CD4-positive, alpha-beta T cell (primary cell): ENCODE measurements at regions not wholly inside any gene's neighbourhood (a gene's known extent, or its start where the extent isn't known, plus 50 kb on each side); places are given as distances from the start of the nearest gene placed in this dataset.

Experiments
- ATAC-seq: fragments of 200-7000 bp; cut with Tn5 transposase; one replicate; pipeline ENCODE4 v1.10.0; 2022; ENCODE audit warnings: mild to moderate bottlenecking; ENCODE audit not compliant: poor library complexity
- CTCF ChIA-PET: fragments of 350-600 bp; sonication (Branson Sonifier 250); formaldehyde crosslinking; loops from one replicate; lab custom pipeline; 2021; ENCODE audit warnings: antibody characterized with exemption, inconsistent platforms; lab: Charles Lee
- POLR2A ChIA-PET: fragments of 350-600 bp; sonication (Branson Sonifier 250); formaldehyde crosslinking; loops from one replicate; lab custom pipeline; 2021; ENCODE audit warnings: antibody characterized with exemption, inconsistent platforms; lab: Charles Lee
- DNase-seq, 14 experiments: peaks; one replicate each; pipeline ENCODE4 v3.0.0-alpha.2; 2013 to 2020; ENCODE audit warnings: mixed read lengths in 2 of 14
- H3K27ac ChIP-seq, 2 donors: one replicate each; pipeline versions ENCODE4 v1.5.1 to v1.7.0; 2013; ENCODE audit warnings: low read length in 2 of 2, low read depth in 1 of 2, mild to moderate bottlenecking in 1 of 2
- H3K27me3 ChIP-seq, 2 experiments: 1 replicate in 1 of 2; 2 replicates in 1 of 2; pipeline versions ENCODE4 v1.6.1 to v1.7.0; 2013; ENCODE audit warnings: low read length in 2 of 2, control low read depth in 1 of 2, mild to moderate bottlenecking in 1 of 2, moderate library complexity in 1 of 2; ENCODE audit not compliant: insufficient read depth in 2 of 2, control insufficient read depth in 1 of 2
- H3K36me3 ChIP-seq: one replicate; pipeline ENCODE4 v1.6.1; 2013; ENCODE audit warnings: low read length, control low read depth; ENCODE audit not compliant: insufficient read depth
- H3K4me1 ChIP-seq: one replicate; pipeline ENCODE4 v1.6.1; 2013; ENCODE audit warnings: low read length, control low read depth; ENCODE audit not compliant: insufficient read depth
- H3K4me3 ChIP-seq: one replicate; pipeline ENCODE4 v1.5.1; 2013; ENCODE audit warnings: mild to moderate bottlenecking, low read length, moderate library complexity
- H3K9me3 ChIP-seq, 2 experiments: 1 replicate in 1 of 2; 2 replicates in 1 of 2; pipeline versions ENCODE4 v1.6.1 to v1.7.0; 2013; ENCODE audit warnings: low read length in 2 of 2, mild to moderate bottlenecking in 2 of 2, control low read depth in 1 of 2, moderate library complexity in 1 of 2; ENCODE audit not compliant: control insufficient read depth in 1 of 2, insufficient read depth in 1 of 2
- H3K27ac Mint-ChIP-seq: one replicate; pipeline ENCODE4 v1.8.0; 2020; ENCODE audit warnings: mixed read lengths
- H3K27me3 Mint-ChIP-seq: one replicate; pipeline ENCODE4 v1.8.0; 2021; ENCODE audit warnings: mixed read lengths
- H3K36me3 Mint-ChIP-seq: one replicate; pipeline ENCODE4 v1.8.0; 2021; ENCODE audit warnings: low read depth, mixed read lengths
- H3K4me1 Mint-ChIP-seq: one replicate; pipeline ENCODE4 v1.8.0; 2021; ENCODE audit warnings: low read depth, mixed read lengths
- H3K4me3 Mint-ChIP-seq: one replicate; pipeline ENCODE4 v1.8.0; 2020; ENCODE audit warnings: mild to moderate bottlenecking, mixed read lengths
- H3K9me3 Mint-ChIP-seq: one replicate; pipeline ENCODE4 v1.8.0; 2020; ENCODE audit warnings: mixed read lengths
- intact Hi-C, 2 experiments: fragments of 100-400 bp; cut with DNase I in 1 of 2; cut with micrococcal nuclease in 1 of 2; formaldehyde crosslinking; loops; one replicate each; pipeline versions ENCODE4 v1.15.1 to v1.9.0; 2023 to 2025; cut with DNase I, micrococcal nuclease
- TF ChIP-seq, protein P1 (sequence below): fragments of 200-600 bp; IDR thresholded peaks from one replicate; pipeline ENCODE4 v1.8.0; 2022; ENCODE audit warnings: antibody characterized with exemption, mild to moderate bottlenecking

DNA sequence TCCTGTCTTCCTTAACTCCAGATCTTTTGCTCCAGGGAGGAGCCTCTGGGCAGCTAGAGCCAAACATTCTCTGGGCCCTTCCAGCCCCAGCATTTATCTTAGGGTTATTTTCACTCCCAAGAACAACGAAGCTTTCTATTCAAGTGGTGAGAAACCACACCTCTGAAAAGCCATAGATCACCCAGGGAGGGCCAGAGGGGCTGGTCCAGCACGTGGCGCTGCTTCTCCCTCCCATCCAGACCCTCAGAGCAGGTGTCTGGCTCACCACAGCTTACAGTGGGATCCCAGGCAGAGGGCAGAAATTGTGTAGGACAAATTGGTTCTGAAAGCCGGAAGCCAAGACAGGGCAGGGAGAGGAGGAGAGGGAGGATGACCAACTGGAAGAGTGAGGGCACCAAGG is 74.0 kb upstream of the PKDCC start:
- H3K4me3 ChIP-seq: no peak overlapping the region
- POLR2A ChIA-PET: no interaction called here
- ATAC-seq (no peak), DNase-seq (no peak)
- TF ChIP-seq, protein P1, sequence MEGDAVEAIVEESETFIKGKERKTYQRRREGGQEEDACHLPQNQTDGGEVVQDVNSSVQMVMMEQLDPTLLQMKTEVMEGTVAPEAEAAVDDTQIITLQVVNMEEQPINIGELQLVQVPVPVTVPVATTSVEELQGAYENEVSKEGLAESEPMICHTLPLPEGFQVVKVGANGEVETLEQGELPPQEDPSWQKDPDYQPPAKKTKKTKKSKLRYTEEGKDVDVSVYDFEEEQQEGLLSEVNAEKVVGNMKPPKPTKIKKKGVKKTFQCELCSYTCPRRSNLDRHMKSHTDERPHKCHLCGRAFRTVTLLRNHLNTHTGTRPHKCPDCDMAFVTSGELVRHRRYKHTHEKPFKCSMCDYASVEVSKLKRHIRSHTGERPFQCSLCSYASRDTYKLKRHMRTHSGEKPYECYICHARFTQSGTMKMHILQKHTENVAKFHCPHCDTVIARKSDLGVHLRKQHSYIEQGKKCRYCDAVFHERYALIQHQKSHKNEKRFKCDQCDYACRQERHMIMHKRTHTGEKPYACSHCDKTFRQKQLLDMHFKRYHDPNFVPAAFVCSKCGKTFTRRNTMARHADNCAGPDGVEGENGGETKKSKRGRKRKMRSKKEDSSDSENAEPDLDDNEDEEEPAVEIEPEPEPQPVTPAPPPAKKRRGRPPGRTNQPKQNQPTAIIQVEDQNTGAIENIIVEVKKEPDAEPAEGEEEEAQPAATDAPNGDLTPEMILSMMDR: no peak
- no peak overlapping the region for H3K27ac Mint-ChIP-seq
- no peaks in the 10 kb centered on the region for H3K36me3 Mint-ChIP-seq
- H3K27ac ChIP-seq: no peak overlapping the region
- intact Hi-C loops: no loop called here
- H3K27me3 Mint-ChIP-seq: peaks cover 8% of the 10 kb centered on the region
- no peaks in the 10 kb centered on the region for H3K36me3 ChIP-seq
- no peaks in the 10 kb centered on the region for H3K4me1 ChIP-seq
- no peak overlapping the region for H3K4me3 Mint-ChIP-seq
- H3K27me3 ChIP-seq: no peaks in the 10 kb centered on the region
- H3K9me3 Mint-ChIP-seq: no peaks in the 10 kb centered on the region
- CTCF ChIA-PET: no interaction called here
- no peaks in the 10 kb centered on the region for H3K9me3 ChIP-seq
- no peaks in the 10 kb centered on the region for H3K4me1 Mint-ChIP-seq

DNA sequence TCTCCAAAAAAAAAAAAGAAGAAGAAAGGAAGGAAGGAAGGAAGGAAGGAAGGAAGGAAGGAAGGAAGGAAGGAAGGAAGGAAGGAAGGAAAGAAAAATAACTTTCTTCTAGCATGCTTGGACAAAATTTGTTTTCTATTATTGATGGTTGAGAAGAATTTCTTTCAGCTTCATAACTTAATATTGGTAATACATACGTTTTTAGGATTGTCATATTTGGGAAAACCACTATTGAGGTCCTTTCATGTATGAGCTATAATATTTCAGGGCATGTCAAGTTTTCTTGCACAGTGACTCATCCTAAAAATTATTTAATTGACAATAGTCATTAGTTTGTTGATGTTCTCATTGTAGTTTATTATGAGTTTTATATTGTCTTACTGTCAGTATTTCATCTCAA is 66.4 kb upstream of the PKDCC start:
- CTCF ChIA-PET: interaction anchor here (0.6 kb wide), 1 partner anchor 71 kb away, joined by 4 read pairs; no protein-coding TSS in a partner anchor
- POLR2A ChIA-PET: no interaction called here

DNA sequence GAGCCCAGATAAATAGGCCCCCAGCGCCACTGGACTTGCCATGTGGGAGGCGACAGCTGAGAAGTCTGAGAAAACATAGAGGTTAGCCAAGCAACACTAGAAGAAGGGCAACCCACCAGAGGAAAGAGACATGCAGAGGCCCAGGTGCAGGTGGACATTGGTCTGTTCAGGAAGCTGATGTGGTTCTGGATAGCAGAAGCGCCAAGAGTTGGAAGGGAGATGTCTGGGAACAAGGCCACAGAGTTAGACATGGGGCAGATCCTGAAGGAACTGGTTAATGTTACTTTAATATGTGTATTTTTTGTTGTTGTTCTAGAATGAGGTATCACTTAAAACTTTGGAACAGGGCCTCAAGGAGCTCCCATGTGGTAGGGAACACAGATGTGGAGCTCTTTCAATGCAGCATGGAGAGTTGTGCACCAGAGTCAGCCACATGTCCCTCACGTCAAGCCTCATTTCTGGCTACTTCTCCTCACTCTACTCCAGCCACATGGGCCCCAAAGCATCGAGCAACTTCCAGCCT is 62.2 kb upstream of the PKDCC start:
- no peaks in the 10 kb centered on the region for H3K4me1 Mint-ChIP-seq
- ATAC-seq (no peak), DNase-seq (no peak)
- H3K9me3 Mint-ChIP-seq: no peaks in the 10 kb centered on the region
- TF ChIP-seq, protein P1: no peak
- Histone ChIP-seq H3K27me3 (peaks cover 5 to 9% of the 10 kb centered on the region in 2 experiments), H3K4me3 (no peak overlapping the region), H3K4me1 (no peaks in the 10 kb centered on the region), H3K36me3 (no peaks in the 10 kb centered on the region), H3K27ac (no peak overlapping the region), H3K9me3 (no peaks in the 10 kb centered on the region)
- ChIA-PET CTCF (no interaction called here), POLR2A (no interaction called here)
- H3K36me3 Mint-ChIP-seq: no peaks in the 10 kb centered on the region
- intact Hi-C loops: no loop called here
- no peak overlapping the region for H3K4me3 Mint-ChIP-seq
- peaks cover 35% of the 10 kb centered on the region for H3K27me3 Mint-ChIP-seq
- no peak overlapping the region for H3K27ac Mint-ChIP-seq

More for the DNA sequence above, 66.4 kb upstream of the PKDCC start:
- DNase-seq (no peak), ATAC-seq (no peak)
- Mint-ChIP-seq H3K27ac (no peak overlapping the region), H3K4me1 (no peaks in the 10 kb centered on the region), H3K27me3 (peaks cover 14% of the 10 kb centered on the region), H3K4me3 (no peak overlapping the region), H3K36me3 (no peaks in the 10 kb centered on the region), H3K9me3 (no peaks in the 10 kb centered on the region)
- Histone ChIP-seq H3K4me1 (no peaks in the 10 kb centered on the region), H3K36me3 (no peaks in the 10 kb centered on the region), H3K27me3 (peaks cover 2 to 3% of the 10 kb centered on the region in 2 experiments), H3K27ac (no peak overlapping the region), H3K4me3 (no peak overlapping the region), H3K9me3 (no peaks in the 10 kb centered on the region)
- intact Hi-C loops: no loop called here
- TF ChIP-seq, protein P1: no peak
